ENCODE measurements at regions not wholly inside any gene's neighbourhood (a gene's known extent, or its start where the extent isn't known, plus 50 kb on each side); places are given as distances from the start of the nearest gene placed in this dataset.

DNA sequence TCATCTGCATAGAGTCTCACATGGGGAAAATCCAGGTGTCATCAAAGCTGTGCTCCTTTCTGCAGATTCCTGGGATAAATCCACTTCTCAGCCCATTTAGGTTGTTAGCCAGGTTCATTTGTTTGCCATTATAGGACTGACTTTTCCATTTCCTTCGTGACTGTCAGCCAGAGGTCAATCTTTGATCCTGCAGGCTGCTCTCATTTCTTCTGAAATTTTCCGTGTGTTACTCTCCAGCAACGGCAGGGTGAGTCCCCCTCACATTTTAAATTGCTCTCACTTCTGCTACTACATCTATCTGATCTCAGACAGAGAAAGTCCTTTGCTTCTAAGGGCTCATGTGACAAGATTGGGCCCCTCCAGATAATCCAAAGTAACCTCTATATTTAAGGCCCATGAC is 150.7 kb upstream of the BET1 start:
- TF ChIP-seq SUZ12 (IDR thresholded peaks at IDR 0.05) = no peak
- TF ChIP-seq FOXK2 (IDR thresholded peaks at IDR 0.05) = no peak
- TF ChIP-seq FOXM1 (IDR thresholded peaks at IDR 0.05; ENCODE audit: borderline replicate concordance) = no peak
- no peak for TF ChIP-seq CTBP1 (IDR thresholded peaks at IDR 0.05; ENCODE audit: borderline replicate concordance)
- no peak for TF ChIP-seq FOXA1 (IDR thresholded peaks at IDR 0.05)
- no peak for TF ChIP-seq SP1 (IDR thresholded peaks at IDR 0.05)
- TF ChIP-seq ARNT (IDR thresholded peaks at IDR 0.05) = no peak
